Fibroblast of mammary gland (primary cell): ENCODE measurements at regions not wholly inside any gene's neighbourhood (a gene's known extent, or its start where the extent isn't known, plus 50 kb on each side); places are given as distances from the start of the nearest gene placed in this dataset.
"Not testable (repeated sequence)": the region's sequence is repeated elsewhere in the genome, so short reads cannot be mapped to it uniquely, and the experiment has no call there.

ENCODE experiments used
- DNase-seq: peaks from one replicate; pipeline ENCODE4 v3.0.0-alpha.2; 2010; ENCODE audit warnings: low read depth
- H3K4me3 ChIP-seq: 2 replicates; pipeline ENCODE4 v1.5.1; 2011; ENCODE audit warnings: low read depth, mild to moderate bottlenecking, low read length, moderate library complexity; ENCODE audit not compliant: control insufficient read depth
- TF ChIP-seq, protein P1 (sequence below): conservative IDR thresholded peaks from 2 replicates; pipeline ENCODE4 v1.5.1; 2011; ENCODE audit warnings: low read depth, low read length, inconsistent platforms; ENCODE audit not compliant: control insufficient read depth, insufficient read depth

DNA sequence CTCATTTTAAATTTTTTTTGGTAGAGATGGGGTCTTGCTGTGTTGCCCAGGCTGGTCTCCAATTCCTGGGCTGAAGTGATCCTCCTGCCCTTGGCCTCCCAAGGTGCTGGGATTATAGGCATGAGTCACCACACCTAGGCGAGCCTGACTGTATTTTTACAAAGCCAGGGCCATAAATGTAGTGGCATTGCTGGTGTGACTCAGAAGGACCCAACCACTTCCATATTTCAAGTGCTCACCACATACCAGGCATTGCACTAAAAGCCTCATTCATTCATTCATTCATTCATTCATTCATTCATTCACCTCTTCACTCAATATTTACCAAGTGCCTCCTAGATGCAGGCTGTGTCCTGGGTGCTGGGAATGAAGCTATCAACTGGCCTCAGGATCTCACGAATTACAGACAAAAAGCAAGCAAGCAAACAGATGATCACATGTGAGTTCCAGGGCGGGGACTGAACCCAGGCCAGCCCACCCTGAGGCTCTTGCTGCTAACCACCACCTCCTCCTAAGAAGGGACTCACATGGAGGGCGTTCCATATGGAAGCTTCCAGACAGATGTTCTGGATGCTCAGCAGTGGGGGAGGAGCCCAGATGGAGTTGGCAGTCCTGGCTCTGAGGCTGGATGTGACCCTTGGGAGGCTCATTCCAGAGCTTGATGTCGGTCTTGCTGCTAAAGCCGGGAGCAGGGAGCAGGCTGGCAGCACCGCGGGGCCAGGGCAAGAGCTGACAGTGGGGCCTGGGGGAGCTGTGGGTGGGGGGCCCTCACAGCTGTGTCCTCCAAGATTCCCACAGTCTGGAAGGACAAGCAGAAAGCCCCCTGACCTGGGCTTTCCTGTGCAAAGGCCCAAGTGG, 158.8 kb downstream of the CTTN start:
- DNase-seq, result peak; percentile 8
- H3K4me3 ChIP-seq, result no peak overlapping the region
- TF ChIP-seq, protein P1, sequence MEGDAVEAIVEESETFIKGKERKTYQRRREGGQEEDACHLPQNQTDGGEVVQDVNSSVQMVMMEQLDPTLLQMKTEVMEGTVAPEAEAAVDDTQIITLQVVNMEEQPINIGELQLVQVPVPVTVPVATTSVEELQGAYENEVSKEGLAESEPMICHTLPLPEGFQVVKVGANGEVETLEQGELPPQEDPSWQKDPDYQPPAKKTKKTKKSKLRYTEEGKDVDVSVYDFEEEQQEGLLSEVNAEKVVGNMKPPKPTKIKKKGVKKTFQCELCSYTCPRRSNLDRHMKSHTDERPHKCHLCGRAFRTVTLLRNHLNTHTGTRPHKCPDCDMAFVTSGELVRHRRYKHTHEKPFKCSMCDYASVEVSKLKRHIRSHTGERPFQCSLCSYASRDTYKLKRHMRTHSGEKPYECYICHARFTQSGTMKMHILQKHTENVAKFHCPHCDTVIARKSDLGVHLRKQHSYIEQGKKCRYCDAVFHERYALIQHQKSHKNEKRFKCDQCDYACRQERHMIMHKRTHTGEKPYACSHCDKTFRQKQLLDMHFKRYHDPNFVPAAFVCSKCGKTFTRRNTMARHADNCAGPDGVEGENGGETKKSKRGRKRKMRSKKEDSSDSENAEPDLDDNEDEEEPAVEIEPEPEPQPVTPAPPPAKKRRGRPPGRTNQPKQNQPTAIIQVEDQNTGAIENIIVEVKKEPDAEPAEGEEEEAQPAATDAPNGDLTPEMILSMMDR, result no peak

DNA sequence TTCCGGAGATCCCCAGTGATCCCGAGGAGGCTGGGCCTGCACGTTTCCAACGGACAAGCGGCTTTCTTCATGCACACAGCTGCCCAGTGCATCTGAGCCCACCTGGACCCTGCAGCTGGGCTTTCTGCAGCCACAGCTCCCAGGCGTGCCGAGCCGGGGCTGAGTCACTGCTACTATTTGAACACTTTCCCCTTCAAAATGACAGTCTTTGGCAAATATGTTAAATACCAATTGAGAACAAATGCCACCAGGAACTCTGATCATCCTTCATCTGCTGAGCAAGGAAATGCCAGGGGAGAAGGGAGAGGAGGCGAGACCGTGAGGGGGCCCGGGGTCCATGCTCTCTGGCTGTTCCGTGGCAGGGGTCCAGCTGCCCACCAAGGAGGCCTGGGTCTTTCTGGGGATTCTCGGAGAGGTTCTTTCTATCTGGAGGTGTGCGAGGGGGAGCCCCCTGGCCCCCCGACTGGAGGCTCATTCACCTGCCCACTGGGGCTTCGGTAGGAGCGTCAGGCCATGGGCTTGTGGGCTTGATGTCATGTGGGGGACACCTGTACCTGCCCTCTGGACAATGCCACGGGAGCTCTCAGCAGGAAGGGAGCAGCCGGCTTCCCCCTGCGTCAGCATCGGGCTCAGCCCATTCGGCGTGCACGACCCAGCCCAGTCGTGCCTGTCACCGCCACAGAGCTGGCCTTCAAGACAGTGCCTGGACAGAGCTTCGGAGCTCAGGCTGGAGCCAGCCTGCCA, 159.6 kb downstream of the CTTN start:
- TF ChIP-seq, protein P1, result no peak
- H3K4me3 ChIP-seq, result no peak overlapping the region
- DNase-seq, result no peak

DNA sequence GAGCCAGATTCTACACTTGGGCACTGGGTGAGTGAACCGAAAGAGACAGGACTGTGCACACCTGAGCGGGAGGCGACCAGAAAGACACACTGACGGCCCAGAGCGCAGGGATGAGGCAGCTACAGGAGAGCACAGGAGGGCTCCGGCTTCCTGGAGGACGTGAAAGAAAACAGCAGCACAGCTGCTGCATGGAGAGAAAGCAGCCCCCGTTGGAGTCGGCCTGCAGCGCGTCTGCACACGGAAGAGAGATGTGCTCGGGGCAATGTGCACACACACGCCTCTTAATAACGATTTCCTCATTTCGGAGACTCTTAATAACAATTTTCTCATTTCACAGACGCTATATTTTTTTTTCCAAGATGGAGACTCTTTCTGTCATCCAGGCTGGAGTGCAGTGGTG, 160.4 kb downstream of the CTTN start:
- TF ChIP-seq, protein P1, result no peak
- DNase-seq, result no peak
- no peak overlapping the region for H3K4me3 ChIP-seq

DNA sequence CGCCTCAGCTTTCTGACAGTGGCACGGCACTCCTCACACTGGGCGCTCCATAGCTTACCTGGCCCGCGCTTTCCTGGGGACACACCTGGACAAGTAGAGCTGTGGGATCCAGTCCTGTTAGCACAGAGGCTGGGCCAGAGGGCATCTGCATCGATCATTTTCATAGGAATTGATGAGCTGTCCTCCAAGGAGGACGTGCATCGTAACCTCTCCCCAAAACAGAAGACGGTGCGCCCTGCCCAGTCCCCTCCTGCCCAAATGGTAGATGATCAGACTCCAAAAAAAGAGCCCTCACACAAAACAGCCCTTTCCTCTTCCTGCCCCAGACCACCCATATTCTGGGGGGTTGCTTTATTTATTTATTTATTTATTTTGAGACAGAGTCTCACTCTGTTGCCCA, 161.2 kb downstream of the CTTN start:
- TF ChIP-seq, protein P1, result no peak
- H3K4me3 ChIP-seq, result no peak overlapping the region
- DNase-seq, result no peak

DNA sequence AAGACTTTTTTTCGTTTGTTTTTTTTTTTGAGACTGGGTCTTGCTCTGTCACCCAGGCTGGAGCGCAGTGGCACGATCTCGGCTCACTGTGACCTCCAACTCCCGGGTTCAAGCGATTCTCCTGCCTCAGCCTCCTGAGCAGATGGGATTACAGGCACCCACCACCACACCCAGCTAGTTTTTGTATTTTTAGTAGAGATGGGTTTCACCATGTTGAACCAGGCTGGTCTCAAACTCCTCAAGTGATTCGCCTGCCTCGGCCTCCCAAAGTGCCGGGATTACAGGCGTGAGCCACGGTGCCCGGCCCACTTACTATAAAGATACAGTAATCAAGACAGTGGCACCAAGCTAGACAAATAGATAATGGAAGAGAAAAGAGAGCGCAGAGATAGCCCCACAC, 162.3 kb downstream of the CTTN start:
- not testable (repeated sequence) for H3K4me3 ChIP-seq, DNase-seq

DNA sequence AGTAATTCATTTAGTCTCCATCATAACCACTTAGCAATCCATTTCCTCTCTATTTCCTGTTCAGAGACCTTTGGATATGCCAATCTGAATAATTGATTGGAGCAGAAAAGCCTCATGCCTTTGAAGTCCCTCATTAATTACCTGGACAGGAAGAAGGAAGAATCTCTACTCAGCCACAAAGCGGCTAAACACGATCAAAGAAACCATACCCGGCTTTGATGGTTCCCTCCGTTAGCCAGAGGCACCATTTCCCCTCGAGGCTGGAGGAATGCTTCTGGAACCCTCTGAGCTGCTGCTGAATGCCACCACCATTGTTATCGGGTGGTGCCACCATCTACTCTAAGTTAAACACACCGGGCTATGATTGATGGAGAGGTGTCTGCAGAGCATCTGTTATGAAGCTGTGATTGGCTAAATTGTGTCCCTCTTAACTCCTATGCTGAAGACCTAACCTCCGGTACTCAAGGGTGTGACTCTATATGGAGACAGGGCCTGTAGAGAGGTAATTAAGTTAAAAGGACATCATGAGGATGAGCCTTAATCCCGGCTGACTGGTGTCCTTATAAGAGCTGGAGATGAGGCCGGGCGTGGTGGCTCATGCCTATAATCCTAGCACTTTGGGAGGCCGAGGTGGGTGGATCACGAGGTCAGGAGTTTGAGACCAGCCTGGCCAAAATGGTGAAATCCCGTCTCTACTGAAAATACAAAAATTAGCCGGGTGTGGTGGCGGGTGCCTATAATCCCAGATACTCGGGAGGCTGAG, 168.6 kb downstream of the CTTN start:
- TF ChIP-seq, protein P1, result no peak
- no peak for DNase-seq
- H3K4me3 ChIP-seq, result no peak overlapping the region

DNA sequence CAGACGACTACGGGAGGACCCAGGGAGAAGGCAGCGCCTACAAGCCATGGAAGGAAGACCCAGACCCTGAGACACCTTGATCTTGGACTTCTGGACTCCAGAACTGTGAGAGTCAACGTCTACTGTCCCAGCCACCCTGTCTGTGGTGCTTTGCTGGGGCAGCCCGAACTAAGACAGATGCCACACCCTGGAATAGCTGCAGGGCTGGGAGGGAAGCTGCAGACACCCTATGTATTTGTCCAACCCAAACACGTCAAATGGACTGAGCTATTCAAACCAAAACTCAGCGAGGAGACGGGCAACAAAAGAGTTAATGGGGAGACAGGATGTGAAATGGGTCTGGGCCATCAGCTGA, 169.3 kb downstream of the CTTN start:
- DNase-seq, result no peak
- TF ChIP-seq, protein P1, result no peak
- H3K4me3 ChIP-seq, result peak overlapping the region; percentile 35
